Gastroesophageal sphincter (tissue), 3 donors: ENCODE measurements at regions not wholly inside any gene's neighbourhood (a gene's known extent, or its start where the extent isn't known, plus 50 kb on each side); places are given as distances from the start of the nearest gene placed in this dataset.

Experiments
- CTCF ChIP-seq, 4 experiments: fragments of 200-600 bp in 2 of 4; fragments of 450-650 bp in 2 of 4; sonication (generic) in 1 of 4; IDR thresholded peaks; one replicate each; pipeline ENCODE4 v1.5.1; 2017 to 2019; ENCODE audit warnings: antibody characterized with exemption in 4 of 4, mild to moderate bottlenecking in 2 of 4, moderate library complexity in 2 of 4
- EP300 ChIP-seq: sonication (generic); formaldehyde crosslinking; IDR thresholded peaks from one replicate; pipeline ENCODE4 v1.6.1; 2017; ENCODE audit warnings: antibody characterized with exemption, mild to moderate bottlenecking
- POLR2A ChIP-seq, 2 donors: fragments of 450-650 bp; IDR thresholded peaks; one replicate each; pipeline ENCODE4 v1.6.1; 2017; ENCODE audit warnings: antibody characterized with exemption in 2 of 2, mild to moderate bottlenecking in 2 of 2, moderate library complexity in 1 of 2
- POLR2AphosphoS5 ChIP-seq: sonication (generic); formaldehyde crosslinking; IDR thresholded peaks from one replicate; pipeline ENCODE4 v1.6.1; 2017; ENCODE audit warnings: antibody characterized with exemption

GRCh38 chr6:9702914-9703313 lies 712.0 kb downstream of the TFAP2A start:
- TF ChIP-seq CTCF (IDR thresholded peaks at IDR 0.05) = no peak
- no peak for TF ChIP-seq POLR2A (IDR thresholded peaks at IDR 0.05)
- TF ChIP-seq POLR2AphosphoS5 = no peak
- TF ChIP-seq EP300 = no peak
